DMS53 (cell line): ENCODE measurements at regions not wholly inside any gene's neighbourhood (a gene's known extent, or its start where the extent isn't known, plus 50 kb on each side); places are given as distances from the start of the nearest gene placed in this dataset.
"Not testable (repeated sequence)": the region's sequence is repeated elsewhere in the genome, so short reads cannot be mapped to it uniquely, and the experiment has no call there.

Source experiments
- DNase-seq: peaks from one replicate; lab custom pipeline; 2025; lab: John Stamatoyannopoulos, UW

GRCh38 chr12:90211017-90211416 is 502.4 kb upstream of the ATP2B1 start:
- DNase-seq = peak; percentile 61

- peak; percentile 15 for DNase-seq
Observed at GRCh38 chr12:90209029-90209428, 500.4 kb upstream of the ATP2B1 start.

DNA sequence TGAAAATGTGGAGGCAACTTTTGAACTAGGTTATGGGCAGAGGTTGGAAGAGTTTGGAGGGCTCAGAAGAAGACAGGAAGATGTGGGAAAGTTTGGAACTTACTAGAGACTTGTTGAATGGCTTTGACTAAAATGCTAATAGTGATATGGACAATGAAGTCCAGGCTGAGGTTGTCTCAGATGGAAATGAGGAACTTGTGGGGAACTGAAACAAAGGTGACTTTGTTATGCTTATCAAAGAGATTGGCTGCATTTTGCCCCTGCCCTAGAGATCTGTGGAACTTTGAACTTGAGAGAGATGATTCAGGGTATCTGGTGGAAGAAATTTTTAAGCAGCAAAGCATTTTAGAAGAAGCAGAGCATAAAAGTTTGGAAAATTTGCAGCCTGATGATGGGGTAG is 499.7 kb upstream of the ATP2B1 start:
- not testable (repeated sequence) for DNase-seq

- no peak for DNase-seq
Observed at GRCh38 chr12:90207799-90208198, 499.2 kb upstream of the ATP2B1 start.

- no peak for DNase-seq
Observed at GRCh38 chr12:90205165-90205564, 496.5 kb upstream of the ATP2B1 start.

DNA sequence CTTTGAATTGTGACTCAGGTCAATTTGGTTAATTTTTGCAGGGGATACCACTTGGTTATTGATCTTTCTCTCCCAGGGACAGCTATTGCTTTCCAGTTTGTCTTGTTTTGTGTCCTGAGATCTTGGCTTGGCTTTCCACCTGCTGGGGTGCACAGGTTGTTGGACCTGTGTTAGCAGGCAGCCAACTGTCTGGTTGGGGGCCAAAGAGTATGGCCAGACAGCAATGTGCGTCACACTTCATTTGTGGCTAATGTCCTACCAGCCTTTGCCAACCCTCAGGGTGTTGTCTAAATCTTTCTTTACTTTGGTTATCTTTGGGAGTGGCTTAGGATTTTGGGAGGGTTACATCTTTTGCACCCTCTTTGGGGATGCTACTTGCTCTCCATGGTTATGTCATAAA is 494.9 kb upstream of the ATP2B1 start:
- no peak for DNase-seq

- peak; percentile 22 for DNase-seq
Observed at GRCh38 chr12:90199006-90199405, 490.4 kb upstream of the ATP2B1 start.

GRCh38 chr12:90193500-90193899 is 484.9 kb upstream of the ATP2B1 start:
- DNase-seq = no peak

DNA sequence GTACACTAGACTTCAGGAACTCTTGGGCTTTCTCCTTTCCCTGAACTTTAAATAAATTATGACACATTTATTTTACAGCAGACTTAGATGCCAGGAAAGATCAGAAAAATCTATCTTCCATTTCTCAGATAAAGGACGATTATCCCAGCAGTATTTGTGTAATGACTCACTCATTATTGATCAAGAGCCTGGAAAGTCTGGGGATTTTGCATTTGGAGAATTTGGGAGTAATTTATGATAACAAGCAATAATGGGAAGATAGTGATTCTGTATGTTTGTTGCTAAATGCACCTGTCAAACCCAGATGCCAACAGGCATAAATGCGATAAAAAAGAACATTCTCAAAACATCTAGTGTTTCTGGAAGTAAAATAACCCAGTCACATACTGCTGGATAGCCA is 480.2 kb upstream of the ATP2B1 start:
- no peak for DNase-seq

- DNase-seq = no peak
Observed at GRCh38 chr12:90183201-90183600, 474.6 kb upstream of the ATP2B1 start.

- DNase-seq = no peak
Observed at GRCh38 chr12:90181216-90181615, 472.6 kb upstream of the ATP2B1 start.

DNA sequence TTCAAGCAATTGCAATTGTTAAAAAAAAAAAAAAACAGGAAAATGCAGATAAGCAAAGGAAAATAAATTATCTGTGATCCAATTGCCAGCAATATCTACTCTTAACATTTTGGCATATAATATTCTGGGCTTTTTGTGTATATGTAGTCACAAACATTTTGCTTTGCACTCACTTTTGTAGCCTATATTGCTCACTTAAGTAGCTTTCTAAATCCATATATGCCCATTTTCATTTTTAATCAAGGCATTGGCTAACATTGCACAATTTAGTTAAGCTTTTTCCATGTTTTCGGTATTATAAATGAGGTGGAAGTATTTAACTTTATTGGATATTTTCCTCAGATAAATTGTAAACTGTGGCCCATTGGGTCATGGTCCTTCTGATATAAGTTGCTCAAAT is 466.3 kb upstream of the ATP2B1 start:
- no peak for DNase-seq

DNA sequence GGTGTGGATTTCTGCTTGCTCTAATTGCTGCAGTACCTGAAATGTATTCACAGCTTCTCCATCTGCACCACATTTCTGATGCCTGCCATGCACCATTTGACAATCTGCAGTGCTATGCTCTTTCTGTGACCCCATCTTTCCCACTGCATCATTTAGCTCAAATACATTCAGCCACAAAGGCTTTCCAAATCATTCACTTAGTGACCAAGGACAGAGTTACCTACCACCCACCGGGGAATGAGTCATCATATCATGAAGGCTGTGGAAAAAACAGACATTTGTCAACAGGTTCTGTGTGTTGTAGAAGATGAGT is 465.5 kb upstream of the ATP2B1 start:
- DNase-seq = peak; percentile 52

- no peak for DNase-seq
Observed at GRCh38 chr12:90173499-90174197, 465.0 kb upstream of the ATP2B1 start.

DNA sequence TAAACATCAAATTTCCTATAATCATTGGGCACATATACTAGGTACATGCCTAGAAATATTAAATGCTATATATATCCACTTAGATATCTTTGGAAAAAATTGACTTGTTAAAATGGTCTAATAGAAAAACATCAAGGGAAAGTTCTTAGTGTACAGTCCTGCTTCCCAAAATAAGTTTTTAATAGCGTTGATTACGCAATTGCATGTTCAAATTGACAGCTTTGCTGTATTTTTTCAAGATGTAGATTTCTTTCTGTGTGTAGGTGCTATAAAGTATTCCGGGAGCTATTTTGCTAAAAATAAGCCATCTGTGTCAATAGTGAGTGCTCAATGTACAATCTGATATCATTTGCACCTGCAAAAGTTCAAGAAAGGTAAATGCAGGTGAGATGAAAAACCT is 463.9 kb upstream of the ATP2B1 start:
- no peak for DNase-seq

DNA sequence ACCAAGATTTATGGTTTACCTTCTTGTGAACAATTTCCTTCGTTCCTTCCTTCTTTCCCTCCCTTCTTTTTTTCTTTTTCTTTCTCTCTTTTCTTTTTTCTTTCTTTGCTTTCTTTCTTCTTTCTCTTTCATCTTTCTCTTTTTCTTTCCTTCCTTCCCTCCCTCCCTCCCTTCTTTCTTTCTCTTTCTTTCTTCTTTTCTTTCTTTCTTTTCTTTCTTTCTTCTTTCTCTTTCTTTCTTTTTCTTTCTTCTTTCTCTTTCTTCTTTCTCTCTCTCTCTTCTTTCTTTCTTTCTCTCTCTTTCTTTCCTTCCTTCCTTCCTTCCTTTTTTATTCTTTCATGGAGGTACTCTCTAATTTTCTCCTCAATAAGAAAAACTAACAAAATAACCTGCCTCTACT is 462.1 kb upstream of the ATP2B1 start:
- no peak for DNase-seq

DNA sequence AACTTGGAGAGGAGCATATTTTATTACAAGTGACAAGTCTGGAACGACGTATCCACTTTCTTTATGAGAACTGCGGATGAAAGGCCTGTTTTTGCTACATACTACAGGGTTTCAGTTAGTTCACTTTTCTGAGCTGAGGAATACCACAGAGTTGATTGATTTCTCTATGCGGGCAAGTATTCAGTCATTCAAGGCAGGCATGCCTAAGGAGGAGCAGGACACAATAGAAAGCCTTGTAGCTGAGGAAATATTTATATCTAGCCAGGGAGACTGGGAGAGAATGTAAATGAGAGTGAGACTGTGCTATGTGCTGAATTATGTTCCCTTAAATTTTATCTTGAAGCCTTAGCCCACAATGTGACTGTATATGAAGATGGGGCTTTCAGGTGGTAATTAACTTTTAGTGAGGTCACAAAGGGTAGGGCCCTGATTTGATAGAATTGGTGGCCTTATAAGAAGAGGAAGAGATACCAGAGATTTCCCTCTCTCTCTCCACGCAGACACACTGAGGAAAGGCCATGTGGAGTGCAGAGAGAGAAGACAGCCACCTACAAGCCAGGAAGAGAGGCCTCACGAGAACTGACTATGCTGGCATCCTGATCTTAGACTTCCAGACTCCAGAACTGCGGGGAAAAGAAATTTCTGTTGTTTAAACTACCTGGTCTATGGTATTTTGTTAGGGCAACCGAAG is 459.0 kb upstream of the ATP2B1 start:
- DNase-seq = no peak

GRCh38 chr12:90166671-90167070 is 458.0 kb upstream of the ATP2B1 start:
- no peak for DNase-seq

GRCh38 chr12:90166012-90166411 is 457.4 kb upstream of the ATP2B1 start:
- no peak for DNase-seq

DNA sequence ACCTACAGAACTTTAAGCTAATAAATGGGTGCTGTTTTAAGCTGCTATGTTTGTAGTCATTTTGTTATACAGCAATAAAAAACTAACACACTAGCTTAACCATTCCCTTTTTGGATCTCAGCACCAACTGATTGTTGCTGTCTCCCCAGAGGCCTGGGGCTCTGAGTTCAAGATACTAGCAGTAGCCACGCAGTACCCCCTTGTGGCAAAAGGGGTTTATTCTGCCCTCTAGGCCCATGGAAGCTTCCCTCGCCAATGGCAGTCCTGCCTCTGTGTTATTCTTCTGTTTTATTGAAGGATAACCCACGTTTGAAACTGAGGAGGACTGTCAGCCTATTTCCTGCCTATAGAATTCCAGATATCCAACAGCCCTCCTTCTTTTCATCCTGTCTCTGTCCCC is 455.3 kb upstream of the ATP2B1 start:
- no peak for DNase-seq

DNA sequence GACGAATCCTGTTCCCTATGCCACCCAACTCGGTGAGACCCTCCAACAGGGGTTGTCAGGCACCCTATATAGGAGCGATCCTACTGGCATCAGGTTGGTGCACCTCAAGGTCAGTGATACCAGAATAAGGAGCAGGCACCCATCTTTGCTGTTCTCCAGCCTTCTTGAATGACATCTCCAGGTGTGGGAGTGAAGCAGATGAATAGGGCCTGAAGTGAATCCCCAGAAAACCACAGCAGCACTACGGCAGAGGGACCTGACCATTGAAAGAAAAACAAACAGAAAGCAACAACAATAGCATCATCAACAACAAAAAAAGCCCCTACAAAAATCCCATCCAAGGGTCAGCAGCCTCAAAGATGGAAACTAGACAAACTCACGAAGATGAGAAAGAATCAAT is 445.2 kb upstream of the ATP2B1 start:
- no peak for DNase-seq

GRCh38 chr12:90152897-90153624 is 444.4 kb upstream of the ATP2B1 start:
- DNase-seq = no peak

- no peak for DNase-seq
Observed at GRCh38 chr12:90151491-90152015, 442.9 kb upstream of the ATP2B1 start.
